ENCODE measurements at regions not wholly inside any gene's neighbourhood (a gene's known extent, or its start where the extent isn't known, plus 50 kb on each side); places are given as distances from the start of the nearest gene placed in this dataset.
A peak's percentile ranks its signal among the peaks of the same experiment; 100 is the strongest.

DNA sequence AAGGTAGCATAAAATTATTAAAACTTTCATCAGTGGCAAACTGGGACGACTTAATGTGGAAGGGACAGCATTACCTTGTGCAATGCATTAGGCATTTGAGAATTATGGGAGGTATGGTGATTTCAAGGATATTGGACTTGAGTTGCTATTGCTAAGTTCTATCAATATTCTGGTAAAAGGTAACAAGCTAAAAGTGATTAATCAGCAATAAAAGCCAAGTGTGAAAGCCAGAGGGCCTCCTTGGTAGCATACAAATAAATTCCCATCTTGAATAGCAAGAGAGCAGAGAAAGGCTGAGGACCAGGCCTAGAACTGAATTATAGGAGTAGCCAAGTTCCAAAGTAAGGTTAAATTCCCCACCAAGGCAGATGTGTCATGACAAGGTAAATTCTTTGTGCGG, 74.2 kb upstream of the KCNH7 start:
- H3K36me3 ChIP-seq (ENCODE audit: control insufficient read depth in 2 of 3, insufficient read depth in 3 of 3, low read length in 3 of 3): no peaks in the 10 kb centered on the region
- DNase-seq (no peak), FAIRE-seq (no peak)
- H3K4me3 ChIP-seq (ENCODE audit: low read length in 3 of 3): no peak overlapping the region
- no peak overlapping the region for H3K9ac ChIP-seq (ENCODE audit: low read length in 3 of 3)
- H3K27ac ChIP-seq (ENCODE audit: low read depth in 2 of 2, low read length in 2 of 2): no peak overlapping the region
- TF ChIP-seq, protein P1, sequence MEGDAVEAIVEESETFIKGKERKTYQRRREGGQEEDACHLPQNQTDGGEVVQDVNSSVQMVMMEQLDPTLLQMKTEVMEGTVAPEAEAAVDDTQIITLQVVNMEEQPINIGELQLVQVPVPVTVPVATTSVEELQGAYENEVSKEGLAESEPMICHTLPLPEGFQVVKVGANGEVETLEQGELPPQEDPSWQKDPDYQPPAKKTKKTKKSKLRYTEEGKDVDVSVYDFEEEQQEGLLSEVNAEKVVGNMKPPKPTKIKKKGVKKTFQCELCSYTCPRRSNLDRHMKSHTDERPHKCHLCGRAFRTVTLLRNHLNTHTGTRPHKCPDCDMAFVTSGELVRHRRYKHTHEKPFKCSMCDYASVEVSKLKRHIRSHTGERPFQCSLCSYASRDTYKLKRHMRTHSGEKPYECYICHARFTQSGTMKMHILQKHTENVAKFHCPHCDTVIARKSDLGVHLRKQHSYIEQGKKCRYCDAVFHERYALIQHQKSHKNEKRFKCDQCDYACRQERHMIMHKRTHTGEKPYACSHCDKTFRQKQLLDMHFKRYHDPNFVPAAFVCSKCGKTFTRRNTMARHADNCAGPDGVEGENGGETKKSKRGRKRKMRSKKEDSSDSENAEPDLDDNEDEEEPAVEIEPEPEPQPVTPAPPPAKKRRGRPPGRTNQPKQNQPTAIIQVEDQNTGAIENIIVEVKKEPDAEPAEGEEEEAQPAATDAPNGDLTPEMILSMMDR (IDR thresholded peaks at IDR 0.05; ENCODE audit: borderline replicate concordance, extremely low read depth, insufficient read depth): no peak
- no peaks in the 10 kb centered on the region for H3K4me1 ChIP-seq (ENCODE audit: control insufficient read depth in 2 of 3, insufficient read depth in 2 of 3, low read depth in 1 of 3, low read length in 3 of 3)
- H3K9me3 ChIP-seq (ENCODE audit: control insufficient read depth in 2 of 3, insufficient read depth in 1 of 3, low read length in 3 of 3): no peaks in the 10 kb centered on the region
- H3K27me3 ChIP-seq (ENCODE audit: control insufficient read depth, insufficient read depth, low read length): no peaks in the 10 kb centered on the region
- intact Hi-C loops (cut with DNase I): no loop called here

DNA sequence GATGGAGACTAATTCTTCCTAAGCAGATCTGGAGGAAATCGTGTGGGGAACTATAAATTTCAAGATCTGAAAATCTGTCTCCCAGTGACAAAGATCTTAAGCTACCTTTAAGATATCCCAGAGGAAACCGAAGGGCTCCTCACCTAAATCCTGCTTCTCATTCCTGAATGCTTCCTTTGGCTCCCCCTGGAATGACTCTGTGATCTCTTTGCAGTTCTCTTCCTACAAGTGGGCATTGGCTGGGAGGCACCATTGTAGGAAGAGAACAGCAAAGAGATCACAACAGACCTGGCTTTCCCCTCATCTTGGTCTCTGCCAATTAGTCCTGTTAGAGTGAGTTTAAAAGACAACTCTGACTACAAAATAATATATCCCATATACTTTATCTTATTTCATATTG, 70.0 kb upstream of the KCNH7 start:
- no peak overlapping the region for H3K27ac ChIP-seq (ENCODE audit: low read depth in 2 of 2, low read length in 2 of 2)
- FAIRE-seq (no peak), DNase-seq (no peak)
- no peak overlapping the region for H3K4me3 ChIP-seq (ENCODE audit: low read length in 3 of 3)
- H3K27me3 ChIP-seq (ENCODE audit: control insufficient read depth, insufficient read depth, low read length): no peaks in the 10 kb centered on the region
- H3K4me1 ChIP-seq (ENCODE audit: control insufficient read depth in 2 of 3, insufficient read depth in 2 of 3, low read depth in 1 of 3, low read length in 3 of 3): no peaks in the 10 kb centered on the region
- intact Hi-C loops (cut with DNase I): no loop called here
- H3K36me3 ChIP-seq (ENCODE audit: control insufficient read depth in 2 of 3, insufficient read depth in 3 of 3, low read length in 3 of 3): no peaks in the 10 kb centered on the region
- no peak overlapping the region for H3K9ac ChIP-seq (ENCODE audit: low read length in 3 of 3)
- H3K9me3 ChIP-seq (ENCODE audit: control insufficient read depth in 2 of 3, insufficient read depth in 1 of 3, low read length in 3 of 3): no peaks in the 10 kb centered on the region
- TF ChIP-seq, protein P1 (IDR thresholded peaks at IDR 0.05; ENCODE audit: borderline replicate concordance, extremely low read depth, insufficient read depth): no peak

DNA sequence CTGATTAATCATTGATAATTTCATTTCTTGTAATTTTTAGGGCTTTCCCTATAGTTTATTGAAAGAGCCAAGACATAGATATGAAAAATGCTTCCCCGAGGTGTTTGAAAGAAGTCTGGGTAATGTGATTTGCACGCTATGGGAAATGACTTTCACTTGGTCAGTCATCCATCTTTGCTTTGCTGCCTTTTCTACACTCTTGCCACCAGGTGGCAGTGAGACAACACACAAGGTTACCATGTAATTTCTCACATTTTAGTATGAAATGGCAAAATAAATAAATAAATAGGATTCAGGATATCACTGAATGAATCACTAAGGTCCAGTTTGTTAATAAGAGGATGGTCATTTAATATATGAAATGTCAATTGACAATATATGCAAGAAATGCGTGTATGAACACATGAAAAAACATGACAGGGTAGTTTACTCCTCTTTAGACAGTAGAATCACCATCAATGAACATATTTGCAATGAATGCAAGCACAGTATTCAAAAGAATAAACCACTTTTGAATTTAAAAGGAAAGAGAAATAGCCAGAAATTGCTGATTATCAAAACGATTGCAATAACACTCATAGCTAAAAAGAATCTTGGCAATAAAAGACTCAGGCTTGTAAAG, 52.2 kb upstream of the KCNH7 start:
- DNase-seq (peak in 3 of 5 donors; percentile 11 to 77 (median 45)), FAIRE-seq (peak; percentile 39)
- no peaks in the 10 kb centered on the region for H3K4me1 ChIP-seq (ENCODE audit: control insufficient read depth in 2 of 3, insufficient read depth in 2 of 3, low read depth in 1 of 3, low read length in 3 of 3)
- no peaks in the 10 kb centered on the region for H3K27me3 ChIP-seq (ENCODE audit: control insufficient read depth, insufficient read depth, low read length)
- no peak overlapping the region for H3K4me3 ChIP-seq (ENCODE audit: low read length in 3 of 3)
- H3K27ac ChIP-seq (ENCODE audit: low read depth in 2 of 2, low read length in 2 of 2): no peak overlapping the region
- TF ChIP-seq, protein P1 (IDR thresholded peaks at IDR 0.05; ENCODE audit: borderline replicate concordance, extremely low read depth, insufficient read depth): peak; percentile 71
- H3K9me3 ChIP-seq (ENCODE audit: control insufficient read depth in 2 of 3, insufficient read depth in 1 of 3, low read length in 3 of 3): no peaks in the 10 kb centered on the region
- intact Hi-C loops (cut with DNase I): no loop called here
- H3K9ac ChIP-seq (ENCODE audit: low read length in 3 of 3): no peak overlapping the region
- H3K36me3 ChIP-seq (ENCODE audit: control insufficient read depth in 2 of 3, insufficient read depth in 3 of 3, low read length in 3 of 3): no peaks in the 10 kb centered on the region

DNA sequence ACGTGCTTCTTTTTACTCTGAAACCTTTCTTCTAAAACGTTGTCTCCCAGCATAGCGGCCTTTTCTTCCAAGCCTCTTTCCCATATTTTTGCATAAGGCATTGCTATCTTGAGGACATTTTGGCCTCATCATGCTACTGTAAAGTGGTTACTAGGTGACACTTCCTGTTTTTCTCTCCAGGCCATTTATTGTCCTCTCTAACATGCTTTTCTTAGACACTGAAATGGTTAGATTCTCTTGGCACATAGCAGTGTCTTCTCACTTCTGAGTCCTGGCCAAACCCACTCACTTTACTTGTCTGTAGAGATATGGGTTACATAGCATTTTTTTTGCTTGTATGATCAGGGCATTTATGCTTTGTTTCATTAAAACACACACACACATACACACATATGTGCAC, 50.1 kb upstream of the KCNH7 start:
- FAIRE-seq: no peak
- no peak overlapping the region for H3K4me3 ChIP-seq (ENCODE audit: low read length in 3 of 3)
- TF ChIP-seq, protein P1 (IDR thresholded peaks at IDR 0.05; ENCODE audit: borderline replicate concordance, extremely low read depth, insufficient read depth): no peak
- no peak overlapping the region for H3K27ac ChIP-seq (ENCODE audit: low read depth in 2 of 2, low read length in 2 of 2)
- no peaks in the 10 kb centered on the region for H3K9me3 ChIP-seq (ENCODE audit: control insufficient read depth in 2 of 3, insufficient read depth in 1 of 3, low read length in 3 of 3)
- intact Hi-C loops (cut with DNase I): no loop called here
- H3K27me3 ChIP-seq (ENCODE audit: control insufficient read depth, insufficient read depth, low read length): no peaks in the 10 kb centered on the region
- H3K9ac ChIP-seq (ENCODE audit: low read length in 3 of 3): no peak overlapping the region
- H3K36me3 ChIP-seq (ENCODE audit: control insufficient read depth in 2 of 3, insufficient read depth in 3 of 3, low read length in 3 of 3): no peaks in the 10 kb centered on the region
- no peaks in the 10 kb centered on the region for H3K4me1 ChIP-seq (ENCODE audit: control insufficient read depth in 2 of 3, insufficient read depth in 2 of 3, low read depth in 1 of 3, low read length in 3 of 3)
- peak in 1 of 5 donors; percentile 4 for DNase-seq
